KMS-11 (cell line): ENCODE measurements at regions not wholly inside any gene's neighbourhood (a gene's known extent, or its start where the extent isn't known, plus 50 kb on each side); places are given as distances from the start of the nearest gene placed in this dataset.

Source experiments
- H2AFZ ChIP-seq: fragments of 200-600 bp; sonication (generic); 2 replicates; pipeline ENCODE4 v1.6.1; 2016; ENCODE audit warnings: antibody characterized with exemption, mixed run types, low read depth
- H3K27ac ChIP-seq: fragments of 200-600 bp; sonication (generic); 2 replicates; pipeline ENCODE4 v1.6.1; 2016; ENCODE audit warnings: mild to moderate bottlenecking, mixed run types
- H3K27me3 ChIP-seq: fragments of 200-600 bp; sonication (generic); 2 replicates; pipeline ENCODE4 v1.6.1; 2017; ENCODE audit warnings: mild to moderate bottlenecking, low read depth, mixed run types, moderate library complexity; ENCODE audit not compliant: insufficient read depth
- H3K36me3 ChIP-seq: fragments of 200-600 bp; sonication (generic); 2 replicates; pipeline ENCODE4 v1.6.1; 2017; ENCODE audit warnings: mild to moderate bottlenecking, mixed run types; ENCODE audit not compliant: insufficient read depth
- H3K4me1 ChIP-seq: fragments of 200-600 bp; sonication (generic); 2 replicates; pipeline ENCODE4 v1.6.1; 2016; ENCODE audit warnings: mild to moderate bottlenecking, low read depth, mixed run types; ENCODE audit not compliant: poor library complexity, severe bottlenecking
- H3K4me2 ChIP-seq: fragments of 200-600 bp; sonication (generic); 2 replicates; pipeline ENCODE4 v1.7.0; 2016; ENCODE audit warnings: mild to moderate bottlenecking, mixed run types
- H3K4me3 ChIP-seq: fragments of 200-600 bp; sonication (generic); IDR thresholded peaks from 2 replicates; pipeline ENCODE4 v1.6.1; 2017; ENCODE audit warnings: low read depth, low read length, mixed read lengths; ENCODE audit not compliant: insufficient read depth
- H3K79me2 ChIP-seq: fragments of 200-600 bp; sonication (generic); 2 replicates; pipeline ENCODE4 v1.6.1; 2016; ENCODE audit warnings: low read depth, mixed run types; ENCODE audit not compliant: insufficient read depth
- H3K9ac ChIP-seq: fragments of 200-600 bp; sonication (generic); 2 replicates; pipeline ENCODE4 v1.6.1; 2016; ENCODE audit warnings: mild to moderate bottlenecking, mixed run types
- H4K20me1 ChIP-seq: fragments of 200-600 bp; sonication (generic); 2 replicates; pipeline ENCODE4 v1.6.1; 2016; ENCODE audit warnings: mild to moderate bottlenecking, mixed run types; ENCODE audit not compliant: insufficient read depth
- CTCF ChIP-seq: fragments of 200-600 bp; sonication (generic); conservative IDR thresholded peaks from 2 replicates; pipeline ENCODE4 v1.6.1; 2017; ENCODE audit warnings: low read depth, mild to moderate bottlenecking, antibody characterized with exemption, low read length, moderate library complexity, mixed read lengths

- H2AFZ ChIP-seq, result no peak overlapping the region
- no peaks in the 10 kb centered on the region for H4K20me1 ChIP-seq
- no peak overlapping the region for H3K27ac ChIP-seq
- no peaks in the 10 kb centered on the region for H3K36me3 ChIP-seq
- no peak overlapping the region for H3K4me3 ChIP-seq
- no peaks in the 10 kb centered on the region for H3K27me3 ChIP-seq
- no peak overlapping the region for H3K9ac ChIP-seq
- no peak for TF ChIP-seq CTCF
- no peaks in the 10 kb centered on the region for H3K79me2 ChIP-seq
- H3K4me2 ChIP-seq, result no peak overlapping the region
- H3K4me1 ChIP-seq, result no peaks in the 10 kb centered on the region
These were observed 361.6 kb downstream of the COG6 start for GRCh38 chr13:40016953-40017660.

- TF ChIP-seq CTCF, result no peak
- no peak overlapping the region for H2AFZ ChIP-seq
- no peaks in the 10 kb centered on the region for H4K20me1 ChIP-seq
- no peaks in the 10 kb centered on the region for H3K79me2 ChIP-seq
- H3K4me1 ChIP-seq, result no peaks in the 10 kb centered on the region
- H3K4me2 ChIP-seq, result no peak overlapping the region
- H3K4me3 ChIP-seq, result no peak overlapping the region
- no peaks in the 10 kb centered on the region for H3K27me3 ChIP-seq
- no peak overlapping the region for H3K27ac ChIP-seq
- no peaks in the 10 kb centered on the region for H3K36me3 ChIP-seq
- H3K9ac ChIP-seq, result no peak overlapping the region
These were observed 362.3 kb downstream of the COG6 start for GRCh38 chr13:40017662-40018262.

- Histone ChIP-seq H3K4me1 (peaks cover 23% of the 10 kb centered on the region), H3K79me2 (no peaks in the 10 kb centered on the region), H3K36me3 (no peaks in the 10 kb centered on the region), H2AFZ (no peak overlapping the region), H3K27ac (no peak overlapping the region), H4K20me1 (no peaks in the 10 kb centered on the region), H3K4me2 (no peak overlapping the region), H3K9ac (no peak overlapping the region), H3K27me3 (peaks cover 3% of the 10 kb centered on the region; the same call in 1 of the 2 replicates), H3K4me3 (no peak overlapping the region)
- no peak for TF ChIP-seq CTCF
These were observed 368.2 kb downstream of the COG6 start for GRCh38 chr13:40023595-40024203.

- peaks cover 23% of the 10 kb centered on the region for H3K4me1 ChIP-seq
- H3K27ac ChIP-seq, result no peak overlapping the region
- H2AFZ ChIP-seq, result no peak overlapping the region
- H3K79me2 ChIP-seq, result no peaks in the 10 kb centered on the region
- no peak overlapping the region for H3K9ac ChIP-seq
- H3K4me2 ChIP-seq, result no peak overlapping the region
- TF ChIP-seq CTCF, result no peak
- no peaks in the 10 kb centered on the region for H3K36me3 ChIP-seq
- H3K4me3 ChIP-seq, result no peak overlapping the region
- no peaks in the 10 kb centered on the region for H4K20me1 ChIP-seq
- peaks cover 3% of the 10 kb centered on the region; the same call in 1 of the 2 replicates for H3K27me3 ChIP-seq
These were observed 368.9 kb downstream of the COG6 start for GRCh38 chr13:40024204-40024966.
